Activated T-cell treated with anti-CD3 and anti-CD28 coated beads, Interleukin-2, amount 50 U/mL, for 72 hours (primary cell): ENCODE measurements at regions not wholly inside any gene's neighbourhood (a gene's known extent, or its start where the extent isn't known, plus 50 kb on each side); places are given as distances from the start of the nearest gene placed in this dataset.
"Not testable (repeated sequence)": the region's sequence is repeated elsewhere in the genome, so short reads cannot be mapped to it uniquely, and the experiment has no call there.

ENCODE experiments used
- ATAC-seq, 2 donors: fragments of 150-1000 bp; cut with Tn5 transposase; replicated peaks in 1 of 2; 2 replicates each; pipeline ENCODE4 v1.10.0; 2021; ENCODE audit warnings: moderate library complexity in 2 of 2, mild to moderate bottlenecking in 1 of 2
- DNase-seq, 2 donors: peaks; one replicate each; pipeline ENCODE4 v3.0.0; 2021 to 2022; ENCODE audit warnings: mixed read lengths in 1 of 2
- H3K27ac Mint-ChIP-seq: one replicate; pipeline ENCODE4 v1.8.0; 2022; ENCODE audit warnings: mild to moderate bottlenecking, moderate library complexity, mixed read lengths
- H3K27me3 Mint-ChIP-seq: one replicate; pipeline ENCODE4 v1.8.0; 2022; ENCODE audit warnings: low read depth, mixed read lengths
- H3K36me3 Mint-ChIP-seq, 2 donors: one replicate each; pipeline ENCODE4 v1.8.0; 2022; ENCODE audit warnings: mixed read lengths in 2 of 2, mild to moderate bottlenecking in 1 of 2; ENCODE audit not compliant: insufficient read depth in 2 of 2
- H3K4me1 Mint-ChIP-seq: one replicate; pipeline ENCODE4 v1.8.0; 2022; ENCODE audit warnings: low read depth, mixed read lengths
- H3K4me3 Mint-ChIP-seq, 2 donors: one replicate each; pipeline ENCODE4 v1.8.0; 2022; ENCODE audit warnings: mild to moderate bottlenecking in 2 of 2, mixed read lengths in 2 of 2, moderate library complexity in 2 of 2
- H3K9me3 Mint-ChIP-seq, 2 donors: one replicate each; pipeline ENCODE4 v1.8.0; 2022; ENCODE audit warnings: mixed read lengths in 2 of 2

DNA sequence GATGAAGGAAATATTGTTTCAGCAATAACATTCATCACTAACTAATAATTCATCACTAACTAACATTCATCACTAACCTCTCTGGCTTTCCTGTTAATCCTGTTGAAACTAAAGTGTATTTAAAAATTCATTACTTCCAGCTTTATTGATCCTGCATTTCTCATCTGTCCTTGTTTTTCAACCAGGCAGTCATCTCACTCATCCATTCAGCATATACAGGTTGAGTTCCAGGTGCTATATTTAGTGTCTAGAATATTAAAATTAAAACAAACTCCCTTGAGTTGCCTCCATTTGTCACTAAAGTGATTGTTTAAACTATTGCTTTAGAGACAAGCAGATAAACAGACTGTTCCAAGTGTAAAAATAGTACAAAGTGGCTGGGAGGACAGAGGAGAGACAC is 58.1 kb downstream of the ATXN7L3B start:
- Mint-ChIP-seq H3K27ac (no peak overlapping the region), H3K4me1 (no peaks in the 10 kb centered on the region), H3K36me3 (peaks cover 0 to 5% of the 10 kb centered on the region in 2 donors), H3K4me3 (no peak overlapping the region), H3K9me3 (peaks cover 0 to 8% of the 10 kb centered on the region in 2 donors), H3K27me3 (peaks cover 5% of the 10 kb centered on the region)
- ATAC-seq (no peak), DNase-seq (no peak)

DNA sequence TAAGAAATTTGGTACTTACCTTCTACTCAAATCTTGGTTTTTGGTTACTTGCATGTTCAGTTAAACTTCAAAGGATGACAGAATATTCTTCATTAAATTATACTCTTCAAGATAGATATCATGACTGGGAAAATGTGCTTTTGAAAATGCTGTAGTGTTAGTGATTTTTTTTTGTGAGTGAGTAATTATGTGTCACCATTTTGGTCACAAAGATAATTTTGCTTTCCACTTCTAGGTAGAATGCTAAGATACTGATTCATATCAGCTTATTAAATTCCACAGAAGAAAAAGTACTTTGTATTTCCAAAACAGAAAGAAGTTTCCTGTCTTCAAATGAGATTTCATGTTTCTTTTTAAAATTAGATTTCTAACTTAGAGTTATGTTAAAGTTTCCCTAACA is 61.2 kb downstream of the ATXN7L3B start:
- Mint-ChIP-seq H3K27ac (no peak overlapping the region), H3K4me1 (no peaks in the 10 kb centered on the region)

DNA sequence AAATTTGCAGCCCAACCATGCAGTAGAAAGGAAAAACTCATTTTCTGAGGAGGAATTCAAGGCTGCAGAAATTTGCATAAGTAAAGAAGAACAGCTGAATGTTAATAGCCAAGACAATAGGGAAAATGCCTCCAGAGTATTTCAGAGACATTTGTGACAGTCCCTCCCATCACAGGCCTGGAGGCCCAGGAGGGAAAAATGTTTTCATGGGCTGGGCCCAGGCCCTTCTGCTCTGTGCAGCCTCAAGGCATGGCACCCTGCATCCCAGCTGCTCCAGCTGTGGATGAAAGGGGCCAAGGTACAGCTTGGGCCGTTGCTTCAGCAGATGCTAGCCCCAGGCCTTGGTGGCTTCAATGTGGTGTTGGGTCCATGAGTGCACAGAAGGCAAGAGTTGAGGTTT is 62.3 kb downstream of the ATXN7L3B start:
- Mint-ChIP-seq H3K27ac (no peak overlapping the region), H3K4me3 (no peak overlapping the region), H3K9me3 (peaks cover 0 to 10% of the 10 kb centered on the region in 2 donors), H3K36me3 (peaks cover 0 to 8% of the 10 kb centered on the region in 2 donors), H3K4me1 (no peaks in the 10 kb centered on the region), H3K27me3 (peaks cover 5% of the 10 kb centered on the region)
- DNase-seq = no peak
- ATAC-seq = no peak

More for the DNA sequence above, 61.2 kb downstream of the ATXN7L3B start:
- Mint-ChIP-seq H3K9me3 (peaks cover 0 to 10% of the 10 kb centered on the region in 2 donors), H3K36me3 (peaks cover 0 to 8% of the 10 kb centered on the region in 2 donors), H3K27me3 (peaks cover 5% of the 10 kb centered on the region), H3K4me3 (no peak overlapping the region)
- no peak for ATAC-seq
- no peak for DNase-seq

DNA sequence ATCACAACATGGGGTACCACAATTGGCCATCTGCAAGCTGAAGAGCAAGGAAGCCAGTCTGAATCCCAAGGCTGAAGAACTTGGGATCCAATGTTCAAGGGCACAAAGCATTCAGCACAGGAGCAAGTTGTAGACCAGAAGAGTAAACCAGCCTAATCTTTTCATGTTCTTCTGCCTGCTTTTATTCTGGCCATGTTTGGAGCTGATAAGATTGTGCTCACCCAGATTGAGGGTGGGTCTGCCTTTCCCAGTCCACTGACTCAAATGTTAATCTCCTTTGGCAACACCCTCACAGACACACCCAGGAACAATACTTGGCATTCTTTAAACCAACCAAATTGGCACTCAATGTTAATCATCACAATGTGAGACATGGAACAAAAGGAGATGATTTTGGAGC is 63.2 kb downstream of the ATXN7L3B start:
- not testable (repeated sequence) for H3K27me3 Mint-ChIP-seq, H3K4me3 Mint-ChIP-seq, ATAC-seq, H3K4me1 Mint-ChIP-seq, H3K27ac Mint-ChIP-seq, DNase-seq, H3K36me3 Mint-ChIP-seq
- H3K9me3 Mint-ChIP-seq = peaks cover 0 to 10% of the 10 kb centered on the region in 2 donors

DNA sequence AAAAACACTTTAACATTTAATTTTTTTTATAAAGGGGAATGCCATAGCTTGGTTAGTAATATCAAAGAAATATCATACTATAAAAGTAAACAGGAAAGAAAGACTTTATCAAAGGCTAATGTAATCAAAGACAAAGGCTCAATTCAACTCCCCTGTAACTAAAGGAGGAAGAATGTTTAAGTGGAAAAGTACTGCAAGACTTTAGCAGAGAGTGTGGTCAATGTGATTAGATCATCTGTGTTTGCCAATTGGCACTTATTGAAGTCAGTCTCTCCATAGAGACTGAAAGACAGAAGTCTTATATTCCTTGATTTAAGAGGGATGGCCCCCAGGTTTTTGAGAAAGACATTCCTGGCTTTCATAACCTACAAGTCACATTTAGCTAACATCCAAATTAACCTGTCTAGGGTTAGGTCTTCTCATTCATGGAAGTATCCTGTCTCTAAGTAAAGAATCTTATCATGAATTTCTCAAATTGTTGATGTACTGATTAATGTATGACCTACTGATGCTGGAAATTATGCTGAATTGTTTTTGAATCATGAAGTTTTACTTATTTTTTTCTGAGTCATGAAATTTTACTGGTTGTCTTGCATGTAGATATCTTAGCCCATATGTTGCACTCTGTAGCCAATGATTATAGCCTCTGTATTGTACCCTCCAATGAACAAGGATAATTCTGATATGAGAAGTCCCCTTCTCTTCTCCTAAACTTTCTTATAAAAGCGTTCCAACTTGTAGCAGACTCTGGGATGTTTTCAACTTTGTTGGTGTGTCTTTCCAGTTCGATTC is 65.4 kb downstream of the ATXN7L3B start:
- Mint-ChIP-seq H3K4me3 (no peak overlapping the region), H3K27ac (no peak overlapping the region), H3K4me1 (no peaks in the 10 kb centered on the region), H3K27me3 (no peaks in the 10 kb centered on the region), H3K9me3 (peaks cover 0 to 10% of the 10 kb centered on the region in 2 donors), H3K36me3 (peaks cover 0 to 8% of the 10 kb centered on the region in 2 donors)
- ATAC-seq (no peak), DNase-seq (no peak)

DNA sequence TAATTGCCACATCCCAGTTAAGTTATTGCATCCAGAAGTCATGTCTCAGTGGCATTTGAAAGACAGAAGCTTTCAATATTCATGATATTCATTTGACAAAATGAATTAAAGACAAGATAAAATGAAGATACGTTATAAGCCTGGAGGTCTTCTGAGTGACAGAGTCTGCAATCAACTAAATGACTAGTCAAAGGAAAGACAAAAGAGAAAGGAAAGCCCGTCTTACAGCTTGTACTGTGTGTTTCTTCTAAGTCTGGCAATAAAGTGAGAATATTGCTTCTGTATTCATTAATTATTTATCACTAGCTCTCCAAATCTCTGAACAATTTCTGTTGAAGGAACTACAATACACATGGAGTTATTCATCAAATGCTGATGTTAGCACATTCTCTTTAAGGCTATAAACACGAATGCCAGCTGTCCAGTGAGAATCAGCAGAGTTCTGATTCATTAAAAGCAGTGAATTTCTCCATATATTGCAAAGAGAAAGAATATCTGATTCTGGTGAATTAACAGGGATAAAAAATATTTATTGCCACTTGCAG is 70.7 kb downstream of the ATXN7L3B start:
- no peaks in the 10 kb centered on the region for H3K9me3 Mint-ChIP-seq

DNA sequence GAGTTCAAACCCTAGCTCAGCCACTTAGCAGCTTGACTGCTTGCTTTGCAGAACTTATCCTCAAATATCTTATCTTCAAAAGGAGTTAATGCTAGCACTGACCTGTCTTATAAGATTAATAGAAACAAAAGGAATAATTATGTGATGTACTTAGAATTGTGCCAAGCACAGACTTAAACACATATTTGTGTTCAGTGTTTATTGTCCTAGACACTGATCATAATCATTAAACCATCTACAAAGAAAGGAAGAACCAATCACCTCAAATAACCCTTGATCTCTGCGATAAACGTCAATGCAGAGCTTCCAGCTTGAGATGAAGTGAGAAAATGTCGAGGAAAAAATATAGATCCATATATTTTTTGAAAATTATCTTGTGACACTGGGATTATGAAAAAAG is 73.1 kb downstream of the ATXN7L3B start:
- no peak overlapping the region for H3K27ac Mint-ChIP-seq
- H3K9me3 Mint-ChIP-seq = no peaks in the 10 kb centered on the region
- no peaks in the 10 kb centered on the region for H3K4me1 Mint-ChIP-seq
- no peaks in the 10 kb centered on the region for H3K36me3 Mint-ChIP-seq
- DNase-seq (no peak), ATAC-seq (no peak)
- H3K4me3 Mint-ChIP-seq = no peak overlapping the region
- H3K27me3 Mint-ChIP-seq = no peaks in the 10 kb centered on the region

More for the DNA sequence above, 70.7 kb downstream of the ATXN7L3B start:
- no peak for DNase-seq
- Mint-ChIP-seq H3K4me3 (no peak overlapping the region), H3K4me1 (no peaks in the 10 kb centered on the region), H3K36me3 (no peaks in the 10 kb centered on the region), H3K27me3 (no peaks in the 10 kb centered on the region), H3K27ac (no peak overlapping the region)
- no peak for ATAC-seq

DNA sequence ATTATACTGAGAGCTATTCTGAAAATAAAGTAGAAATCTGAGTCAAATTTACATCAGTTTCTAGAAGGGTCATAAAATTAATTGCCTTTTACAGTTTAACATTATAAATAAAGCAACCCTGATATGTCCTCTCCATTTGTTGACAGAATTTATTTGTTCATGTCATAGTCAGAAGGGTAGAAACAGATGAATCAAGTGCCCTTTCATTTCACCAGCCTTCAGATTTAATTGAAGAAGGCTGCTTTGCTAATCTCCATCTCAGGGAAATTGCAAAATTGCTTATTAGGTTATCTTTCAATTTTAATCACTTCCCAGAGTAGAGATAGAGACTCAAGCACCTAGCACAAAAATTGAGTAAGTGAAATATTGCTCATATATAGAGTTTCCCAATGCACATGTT is 76.8 kb downstream of the ATXN7L3B start:
- Mint-ChIP-seq H3K27ac (no peak overlapping the region), H3K27me3 (no peaks in the 10 kb centered on the region), H3K4me1 (no peaks in the 10 kb centered on the region), H3K36me3 (no peaks in the 10 kb centered on the region), H3K4me3 (no peak overlapping the region), H3K9me3 (no peaks in the 10 kb centered on the region)
- DNase-seq = no peak
- ATAC-seq = no peak

DNA sequence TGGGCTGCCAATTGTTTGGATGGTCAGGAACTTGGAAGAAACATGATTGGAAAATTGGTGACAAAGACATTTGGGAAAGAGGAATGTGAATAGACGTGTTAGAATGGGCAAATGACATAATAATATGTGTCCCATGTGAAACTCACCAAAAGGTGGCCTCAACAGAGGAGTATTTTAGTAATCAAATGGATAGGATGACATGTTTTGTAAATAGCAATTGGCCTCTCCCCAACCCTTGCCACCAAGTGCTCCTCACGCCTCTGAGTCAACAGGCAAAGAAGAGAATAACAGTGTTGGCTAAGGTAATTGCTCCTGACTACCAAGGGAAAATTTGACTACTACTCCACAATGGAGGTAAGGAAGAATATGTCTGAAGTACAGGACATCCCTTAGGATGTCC is 81.4 kb downstream of the ATXN7L3B start:
- DNase-seq (no peak), ATAC-seq (no peak)
- Mint-ChIP-seq H3K4me3 (no peak overlapping the region), H3K9me3 (no peaks in the 10 kb centered on the region), H3K36me3 (no peaks in the 10 kb centered on the region), H3K27me3 (no peaks in the 10 kb centered on the region), H3K27ac (no peak overlapping the region), H3K4me1 (no peaks in the 10 kb centered on the region)

DNA sequence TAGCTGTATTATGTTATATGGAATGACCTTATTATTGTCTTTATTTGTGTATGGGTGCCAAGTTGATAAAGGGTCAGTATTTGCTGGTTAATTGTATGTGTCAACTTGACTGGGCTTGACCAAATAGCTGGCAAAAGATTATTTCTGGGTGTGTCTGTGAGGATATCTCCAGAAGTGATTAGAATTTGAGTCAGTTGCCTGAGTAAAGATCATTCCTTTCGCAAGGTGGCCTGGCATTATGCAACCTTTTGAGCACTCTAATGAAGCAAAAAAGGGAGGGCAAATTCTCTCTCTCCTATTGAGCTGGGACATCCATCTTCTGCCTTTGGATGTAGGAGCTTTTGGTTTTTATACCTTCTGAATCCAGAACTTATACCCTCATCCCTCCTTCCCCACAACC is 82.2 kb downstream of the ATXN7L3B start:
- Mint-ChIP-seq H3K4me3 (no peak overlapping the region), H3K9me3 (no peaks in the 10 kb centered on the region), H3K36me3 (no peaks in the 10 kb centered on the region), H3K27me3 (no peaks in the 10 kb centered on the region), H3K4me1 (no peaks in the 10 kb centered on the region), H3K27ac (no peak overlapping the region)
- ATAC-seq (no peak), DNase-seq (no peak)

DNA sequence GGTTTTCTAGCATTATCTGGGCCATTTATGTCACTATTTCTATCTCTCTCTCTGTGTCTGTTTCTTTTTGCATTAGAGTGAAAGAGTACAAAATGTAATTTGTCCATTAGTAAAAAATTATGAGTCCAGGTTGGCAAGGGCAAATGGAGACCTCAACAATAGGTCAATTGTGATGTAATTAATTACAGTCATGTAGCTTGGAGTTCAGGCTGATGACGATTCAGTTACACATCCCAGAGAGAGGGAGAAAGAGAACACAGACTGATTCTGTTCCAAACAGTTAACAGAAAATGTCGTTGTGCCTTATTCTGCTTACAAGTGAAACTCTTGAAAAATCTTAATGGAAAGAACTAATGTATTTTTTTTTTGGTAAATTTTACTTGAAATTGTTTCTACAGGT is 83.3 kb downstream of the ATXN7L3B start:
- no peaks in the 10 kb centered on the region for H3K27me3 Mint-ChIP-seq
- H3K27ac Mint-ChIP-seq = no peak overlapping the region
- no peak overlapping the region for H3K4me3 Mint-ChIP-seq
- no peak for DNase-seq
- ATAC-seq = no peak
- no peaks in the 10 kb centered on the region for H3K4me1 Mint-ChIP-seq
- H3K36me3 Mint-ChIP-seq = no peaks in the 10 kb centered on the region
- H3K9me3 Mint-ChIP-seq = no peaks in the 10 kb centered on the region

DNA sequence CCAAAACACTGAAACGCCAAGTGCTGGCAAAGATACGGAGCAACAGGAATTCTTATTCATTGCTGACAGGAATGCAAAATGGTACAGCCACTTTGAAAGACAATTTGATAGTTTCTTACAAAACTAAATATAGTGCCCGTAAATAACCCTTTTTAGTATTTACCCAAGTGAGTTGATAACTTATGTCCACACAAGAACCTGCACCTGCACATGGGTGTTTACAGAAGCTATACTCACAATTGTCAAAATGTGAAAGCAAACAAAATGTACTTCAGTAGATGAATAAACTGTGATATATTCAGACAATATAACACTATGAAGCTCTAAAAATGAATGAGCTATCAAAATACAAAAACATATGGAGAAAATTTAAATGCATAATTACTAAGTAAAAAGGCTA is 86.6 kb downstream of the ATXN7L3B start:
- Mint-ChIP-seq H3K4me3 (no peak overlapping the region), H3K4me1 (no peaks in the 10 kb centered on the region), H3K9me3 (peaks cover 2% of the 10 kb centered on the region in 2 donors), H3K27me3 (no peaks in the 10 kb centered on the region), H3K27ac (no peak overlapping the region), H3K36me3 (no peaks in the 10 kb centered on the region)
- no peak for DNase-seq
- no peak for ATAC-seq

DNA sequence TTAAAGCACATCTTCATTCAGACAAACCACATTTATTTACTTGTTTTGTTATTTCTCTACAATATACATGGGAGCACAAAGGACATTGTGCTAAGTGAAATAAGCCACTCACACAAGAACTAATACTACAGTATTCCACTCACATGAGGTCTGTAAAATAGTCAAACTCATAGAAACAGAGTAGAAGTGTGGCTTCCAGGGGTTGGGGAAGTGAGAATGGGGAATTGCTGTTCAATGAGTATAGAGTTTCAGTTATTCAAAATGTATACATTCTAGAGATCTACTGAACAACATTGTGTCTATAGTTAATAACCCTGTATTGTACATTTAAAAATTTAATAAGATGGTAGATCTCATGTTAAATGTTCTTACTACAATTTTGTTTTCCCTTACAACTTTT is 88.8 kb downstream of the ATXN7L3B start:
- no peak for ATAC-seq
- Mint-ChIP-seq H3K27me3 (no peaks in the 10 kb centered on the region), H3K36me3 (no peaks in the 10 kb centered on the region), H3K4me3 (no peak overlapping the region), H3K9me3 (peaks cover 5% of the 10 kb centered on the region in 2 donors), H3K27ac (no peak overlapping the region), H3K4me1 (no peaks in the 10 kb centered on the region)
- no peak for DNase-seq

DNA sequence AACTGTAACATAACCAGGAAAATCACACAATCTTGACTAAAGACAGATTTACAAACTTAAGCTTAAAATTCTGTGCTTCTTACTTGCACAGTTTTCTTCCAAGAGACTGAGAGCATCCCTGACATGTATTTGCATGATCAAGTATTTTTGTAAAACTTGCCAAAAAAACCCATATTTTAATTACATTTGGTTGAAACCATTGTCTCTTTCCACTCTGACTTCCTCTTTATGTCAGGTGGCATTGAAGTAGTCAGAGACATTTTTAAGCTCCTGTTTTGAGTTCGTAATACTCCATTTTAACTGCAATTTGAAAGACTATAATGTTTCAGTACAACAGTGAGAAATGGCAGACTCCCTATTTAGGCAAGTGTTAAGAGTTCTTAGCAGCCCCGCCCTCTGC is 103.6 kb downstream of the ATXN7L3B start:
- H3K27me3 Mint-ChIP-seq = no peaks in the 10 kb centered on the region
- no peak overlapping the region for H3K4me3 Mint-ChIP-seq
- H3K27ac Mint-ChIP-seq = no peak overlapping the region
- no peaks in the 10 kb centered on the region for H3K36me3 Mint-ChIP-seq
- H3K4me1 Mint-ChIP-seq = no peaks in the 10 kb centered on the region
- no peak for DNase-seq
- H3K9me3 Mint-ChIP-seq = no peaks in the 10 kb centered on the region
- ATAC-seq = no peak
